LoVo (cell line): ENCODE measurements at regions not wholly inside any gene's neighbourhood (a gene's known extent, or its start where the extent isn't known, plus 50 kb on each side); places are given as distances from the start of the nearest gene placed in this dataset.
"Not testable (repeated sequence)": the region's sequence is repeated elsewhere in the genome, so short reads cannot be mapped to it uniquely, and the experiment has no call there.

Experiments used
- DNase-seq: peaks from one replicate; pipeline ENCODE4 v3.0.0-alpha.2; 2016; ENCODE audit warnings: low spot score

DNA sequence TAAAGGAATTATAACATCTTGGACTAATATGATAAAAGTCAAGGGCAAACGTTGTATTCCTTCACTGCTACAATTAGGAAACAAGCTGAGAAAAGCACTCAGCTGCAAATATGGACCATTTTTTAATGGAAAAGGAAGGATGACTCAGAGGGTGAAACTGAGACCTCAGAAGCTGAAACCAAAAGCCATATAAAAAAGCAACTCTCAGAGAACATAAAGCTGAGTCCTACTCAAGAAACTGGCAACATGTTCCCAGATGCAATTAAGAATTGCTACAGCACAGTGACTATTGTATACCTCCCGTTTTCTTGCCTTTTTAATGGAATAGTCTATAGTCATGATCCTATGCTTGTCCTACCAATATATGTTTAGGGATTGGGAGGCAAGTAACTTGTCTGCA lies 1106.4 kb upstream of the INTU start:
- no peak for DNase-seq

DNA sequence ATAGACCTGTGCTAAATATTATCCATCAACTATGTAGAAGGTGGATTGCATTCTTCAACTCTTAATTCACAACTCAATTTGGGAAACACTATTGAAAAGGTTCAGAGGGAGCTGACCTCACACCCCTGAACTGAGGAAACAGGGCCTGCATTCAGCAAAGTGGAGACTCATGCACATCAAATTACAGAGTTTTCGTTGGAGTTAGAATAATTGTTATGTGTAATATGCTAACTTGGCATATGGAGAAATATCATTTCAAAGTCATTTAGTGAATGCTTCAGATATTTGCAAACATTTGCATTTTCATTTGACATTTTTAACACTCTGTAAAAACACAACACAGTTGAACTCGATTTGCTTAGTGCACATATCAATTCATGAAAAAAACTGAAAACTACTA lies 1102.8 kb upstream of the INTU start:
- DNase-seq = no peak

DNA sequence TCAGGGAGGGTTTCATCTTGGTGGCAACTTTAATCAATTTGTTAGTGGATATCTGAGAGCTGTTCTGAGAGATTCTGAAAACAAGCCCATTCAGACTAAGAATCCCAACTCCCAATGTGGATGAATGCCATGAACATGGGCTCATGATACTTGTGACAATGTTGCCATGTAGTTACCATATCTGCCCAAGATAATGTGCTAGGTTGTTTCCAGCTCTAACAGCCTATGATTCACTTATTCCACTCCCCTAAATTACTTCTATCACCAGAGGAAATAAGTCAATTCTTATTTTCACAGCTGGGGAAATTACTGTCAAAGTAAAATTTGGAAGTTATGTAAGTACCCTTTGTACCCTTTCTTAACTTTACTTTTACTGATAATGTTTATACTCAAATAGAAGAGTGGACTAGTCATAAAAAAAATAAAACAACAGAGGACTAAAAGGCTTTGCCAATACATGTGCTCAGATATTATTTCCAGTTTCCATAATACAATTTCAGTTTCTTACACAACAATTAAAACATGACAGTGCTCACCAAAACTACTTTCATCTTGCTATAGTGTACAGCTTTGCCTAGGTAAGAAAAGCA lies 1101.7 kb upstream of the INTU start:
- DNase-seq = no peak

DNA sequence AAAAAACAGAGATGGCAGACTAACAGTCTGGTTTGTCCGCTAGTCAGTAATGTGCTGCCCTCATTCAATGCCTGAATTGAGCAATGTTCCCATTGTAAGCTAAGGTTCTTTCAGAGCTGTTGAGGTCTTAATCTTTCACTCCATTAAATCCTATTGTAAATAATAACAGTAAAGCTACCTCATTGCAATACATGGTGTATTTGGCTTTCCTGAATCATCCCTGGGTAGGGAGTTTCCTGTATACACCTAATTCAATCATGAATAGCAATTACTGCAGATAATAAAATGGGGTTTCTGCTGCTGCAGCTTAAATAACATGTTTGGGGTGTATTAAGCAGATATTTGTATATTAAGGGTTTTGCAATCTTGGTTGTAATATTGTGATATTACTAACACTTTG lies 1100.2 kb upstream of the INTU start:
- no peak for DNase-seq

DNA sequence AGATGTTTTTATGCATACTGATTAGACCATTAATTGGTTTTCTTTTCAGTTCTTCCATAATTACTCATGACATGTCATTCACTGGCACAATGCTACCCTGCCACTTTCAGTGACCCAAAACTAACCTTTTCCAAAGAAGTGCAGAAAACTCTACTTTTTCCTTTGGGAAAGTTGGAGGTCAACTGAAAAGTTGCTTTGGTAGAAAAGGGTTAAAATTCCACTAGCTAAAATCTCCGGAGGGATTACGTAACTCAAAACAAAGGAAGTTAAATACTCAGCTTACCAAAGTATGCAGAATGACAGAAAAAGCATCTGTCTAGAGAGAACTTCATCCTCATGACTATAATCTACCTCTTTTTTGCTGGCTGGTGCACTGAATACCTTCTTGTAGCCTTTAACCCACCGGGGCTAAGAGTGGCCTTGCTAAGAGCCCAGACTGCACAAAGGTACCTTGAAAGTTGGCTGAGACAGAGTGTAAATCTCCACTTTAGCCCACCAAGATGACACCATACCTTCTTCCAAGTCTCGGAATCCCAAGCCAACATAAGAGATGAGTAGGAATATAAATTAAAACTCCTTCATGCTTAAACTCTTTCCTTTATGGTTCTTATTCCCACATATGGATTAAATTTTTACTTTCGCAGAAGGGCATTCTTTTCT lies 1099.5 kb upstream of the INTU start:
- no peak for DNase-seq

DNA sequence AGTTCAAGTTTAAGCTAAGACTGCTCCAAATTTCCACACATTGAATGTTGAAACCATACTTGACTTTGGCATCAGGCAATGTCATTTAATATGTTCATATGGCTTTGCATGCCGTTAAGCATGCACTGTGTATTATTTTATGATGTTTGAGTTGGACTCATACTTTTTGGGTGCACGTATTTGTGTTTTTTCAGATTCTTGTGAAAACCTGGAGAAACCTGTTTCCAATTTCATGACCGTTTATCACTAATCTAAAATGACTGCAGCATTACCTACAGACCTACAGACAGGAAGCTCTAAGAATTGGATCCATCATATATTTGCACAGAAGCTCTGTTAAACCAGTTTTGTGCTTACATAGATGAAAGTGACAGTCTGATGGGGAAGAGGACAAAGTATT lies 1093.0 kb upstream of the INTU start:
- DNase-seq = no peak

DNA sequence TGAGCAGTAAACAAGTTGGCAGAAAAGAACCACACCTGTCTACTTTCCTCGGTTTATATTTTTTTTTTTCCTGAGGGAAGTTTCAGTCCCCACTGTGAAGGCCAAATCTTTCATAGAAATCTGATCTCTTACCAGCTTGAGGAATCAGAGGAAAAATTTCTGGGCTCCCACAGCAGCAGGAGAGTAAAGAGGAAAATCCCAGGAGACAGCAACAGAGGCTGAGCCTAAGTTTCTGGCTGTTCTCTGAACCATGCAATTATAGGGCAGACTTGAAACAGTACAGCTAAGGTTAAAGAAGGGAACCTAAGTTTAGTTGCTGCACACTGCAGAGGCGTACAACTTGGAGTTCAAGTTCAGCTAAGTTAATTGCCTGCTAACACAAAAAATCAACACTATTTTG lies 1090.9 kb upstream of the INTU start:
- DNase-seq = no peak

DNA sequence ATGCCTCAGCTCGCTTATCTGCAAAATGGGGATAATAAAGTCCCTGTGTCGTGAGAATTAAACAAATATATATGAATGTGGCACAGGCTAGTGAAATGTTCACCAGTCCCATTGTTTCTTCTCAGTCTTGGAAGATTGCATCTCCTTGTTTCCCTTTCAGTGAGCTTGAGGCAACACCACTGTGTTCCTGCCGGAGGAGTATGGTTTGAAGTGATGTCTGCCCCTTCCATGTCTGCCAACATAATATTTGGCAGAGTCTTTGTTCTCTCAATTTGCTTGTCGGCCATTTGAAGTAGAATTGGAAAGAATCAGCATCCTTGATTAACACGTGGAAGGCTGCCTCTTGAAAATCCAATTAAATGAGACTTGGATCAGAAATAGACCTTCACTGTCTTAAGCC lies 1088.5 kb upstream of the INTU start:
- no peak for DNase-seq

DNA sequence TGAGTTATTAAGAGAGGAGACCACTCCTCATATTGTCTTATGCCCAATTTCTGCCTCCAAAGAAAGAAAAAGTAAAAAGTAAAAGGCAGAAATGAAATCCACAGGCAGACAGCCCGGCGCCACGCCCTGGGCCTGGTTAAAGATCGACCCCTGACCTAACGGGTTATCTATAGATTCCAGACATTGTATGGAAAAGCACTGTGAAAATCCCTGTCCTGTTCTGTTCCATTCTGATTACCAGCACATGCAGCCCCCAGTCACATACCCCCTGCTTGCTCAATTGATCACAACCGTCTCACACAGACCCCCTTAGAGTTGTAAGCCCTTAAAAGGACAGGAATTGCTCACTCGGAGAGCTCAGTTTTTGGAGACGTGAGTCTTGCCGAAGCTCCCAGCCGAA lies 1086.6 kb upstream of the INTU start:
- DNase-seq = not testable (repeated sequence)

DNA sequence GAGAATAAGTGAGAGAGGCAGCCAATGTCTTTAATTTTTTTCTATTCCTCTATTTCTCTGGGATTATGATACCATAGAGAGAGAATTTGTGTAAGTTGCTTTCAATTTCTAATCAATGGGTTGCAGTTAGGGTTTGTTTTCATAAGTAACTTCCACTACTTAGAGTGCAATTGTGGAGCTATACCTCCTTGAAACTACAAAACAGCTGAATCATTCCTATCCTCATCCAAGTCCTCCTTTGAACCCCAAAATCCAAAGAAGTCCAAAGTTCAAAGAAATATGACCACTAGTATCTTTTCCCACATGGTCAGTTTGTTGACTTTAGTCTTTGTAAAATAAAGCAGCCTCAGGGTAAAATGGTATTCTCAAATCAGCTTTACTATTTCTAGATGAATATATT lies 1085.4 kb upstream of the INTU start:
- DNase-seq = no peak

DNA sequence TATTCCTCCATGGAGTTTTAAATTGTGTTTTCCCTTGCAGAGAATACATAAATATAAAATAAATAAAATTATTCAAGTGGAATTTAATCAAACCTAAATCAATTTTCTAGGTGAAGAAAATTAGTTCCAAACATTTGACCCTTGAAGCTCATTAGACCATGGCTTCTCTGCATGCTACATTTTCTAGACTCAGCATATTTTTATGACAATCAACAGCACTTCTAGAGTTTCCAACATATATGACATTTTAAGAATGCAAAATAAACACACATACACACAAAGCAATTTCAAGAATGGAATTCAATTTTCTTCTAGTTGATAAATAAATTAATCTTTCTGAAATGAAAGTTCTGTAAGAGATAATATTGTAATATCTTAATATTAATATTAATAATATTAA lies 1083.9 kb upstream of the INTU start:
- no peak for DNase-seq

DNA sequence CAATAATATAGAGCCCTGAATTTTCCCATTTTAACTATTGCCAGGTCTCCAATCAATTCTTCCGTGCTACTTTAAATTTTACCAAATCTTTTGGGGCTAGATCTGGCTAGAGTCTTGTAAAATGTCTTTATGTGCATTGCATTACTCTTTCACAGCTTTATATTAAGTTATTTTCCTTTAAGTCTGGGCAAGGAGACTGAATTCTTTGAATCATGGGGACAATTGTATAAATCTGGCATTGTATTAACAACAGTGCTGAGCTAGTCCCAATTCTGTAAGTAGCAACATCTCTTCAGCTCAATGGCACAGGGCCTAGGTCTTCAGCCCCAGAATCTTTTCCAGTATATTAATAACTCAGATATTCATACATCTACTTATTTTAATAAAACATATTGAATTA lies 1080.4 kb upstream of the INTU start:
- no peak for DNase-seq

DNA sequence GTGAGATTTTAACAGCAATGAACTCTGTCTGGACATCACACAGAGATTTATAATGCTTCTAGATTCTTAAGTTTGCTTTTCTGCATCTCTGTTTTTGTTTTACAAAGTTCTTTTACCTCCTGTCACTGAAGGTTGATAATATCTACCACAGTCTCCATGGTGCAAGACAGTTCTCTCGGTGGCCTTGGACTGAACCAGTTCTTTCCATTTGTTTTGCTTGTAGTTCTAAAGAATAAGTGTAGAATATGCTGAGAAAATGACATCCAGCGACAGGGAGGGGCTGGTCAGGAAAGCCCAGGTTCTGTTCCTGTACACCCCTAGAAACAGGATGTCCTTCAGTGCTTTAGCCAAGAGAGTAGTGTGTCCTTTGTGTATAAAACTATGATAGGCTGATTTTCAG lies 1079.5 kb upstream of the INTU start:
- DNase-seq = no peak

DNA sequence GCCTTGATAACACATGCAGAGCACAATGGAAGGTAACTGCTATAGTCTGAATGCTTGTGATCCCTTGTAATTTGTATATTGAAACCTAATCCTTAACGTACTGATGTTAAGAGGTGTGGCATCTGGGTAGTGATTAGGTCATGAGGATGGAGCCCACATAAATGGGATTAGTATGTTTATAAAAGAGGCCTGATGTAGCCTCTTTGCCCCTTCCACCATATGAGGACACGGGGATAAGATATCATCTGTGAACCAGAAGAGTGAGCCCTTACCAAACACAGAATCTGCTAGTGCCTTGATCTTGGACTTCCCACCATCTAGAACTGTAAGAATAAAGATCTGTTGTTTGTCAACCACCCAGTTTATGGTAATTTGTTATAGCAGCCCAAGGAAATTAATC lies 1074.2 kb upstream of the INTU start:
- DNase-seq = no peak

DNA sequence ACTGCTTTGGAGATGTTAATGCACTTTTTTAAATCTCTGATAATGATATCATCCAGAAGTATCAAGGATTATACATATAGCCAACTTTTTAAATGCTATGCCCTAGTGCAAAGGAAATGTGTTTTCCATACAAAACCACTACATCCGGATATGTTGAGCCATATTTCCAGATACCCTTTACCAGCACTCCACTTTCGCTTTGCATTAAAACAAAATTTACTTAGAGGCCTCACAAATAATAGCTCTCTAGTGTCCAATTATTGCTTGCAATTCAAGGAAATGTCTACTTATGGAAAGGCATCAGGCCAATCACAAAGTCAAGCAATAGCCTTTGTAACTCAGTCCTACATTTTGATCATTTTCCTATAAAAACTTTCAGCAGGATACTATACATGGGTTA lies 1072.8 kb upstream of the INTU start:
- DNase-seq = no peak

DNA sequence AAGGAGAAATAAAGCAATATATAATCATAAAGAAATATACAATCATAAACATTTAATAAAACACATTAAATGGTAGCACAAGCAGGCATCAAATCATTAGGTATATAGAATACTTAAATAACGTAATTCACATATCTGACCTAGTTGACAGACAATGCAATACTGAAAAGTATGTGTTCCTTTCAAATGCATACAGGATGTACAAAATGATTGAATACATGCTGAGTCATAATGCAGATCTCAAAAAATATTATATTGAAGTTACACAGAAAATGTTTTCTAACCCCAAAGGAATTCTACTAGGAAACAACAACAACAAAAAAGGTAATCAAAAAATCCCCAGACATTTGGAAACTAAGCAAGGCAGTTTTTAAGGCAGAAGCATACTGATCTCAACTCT lies 1072.0 kb upstream of the INTU start:
- DNase-seq = no peak

DNA sequence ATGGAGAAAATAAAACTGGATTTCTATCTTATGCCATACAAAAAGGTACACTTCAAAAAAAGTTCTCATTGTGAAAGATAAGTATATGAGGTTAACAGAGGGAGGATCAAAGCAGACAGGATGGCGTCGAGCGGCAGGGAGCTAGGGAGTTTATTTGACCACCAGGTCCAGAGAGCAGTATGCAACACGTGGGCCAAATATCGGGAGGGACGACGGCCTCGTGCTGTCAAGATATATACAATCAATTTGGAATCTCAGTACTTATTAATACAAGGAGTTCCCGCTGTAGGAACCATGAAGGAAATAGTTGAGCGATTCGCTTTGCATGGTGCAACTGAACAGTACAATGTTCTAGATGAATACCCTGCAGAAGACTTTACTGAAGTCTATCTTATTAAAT lies 1069.4 kb upstream of the INTU start:
- no peak for DNase-seq

DNA sequence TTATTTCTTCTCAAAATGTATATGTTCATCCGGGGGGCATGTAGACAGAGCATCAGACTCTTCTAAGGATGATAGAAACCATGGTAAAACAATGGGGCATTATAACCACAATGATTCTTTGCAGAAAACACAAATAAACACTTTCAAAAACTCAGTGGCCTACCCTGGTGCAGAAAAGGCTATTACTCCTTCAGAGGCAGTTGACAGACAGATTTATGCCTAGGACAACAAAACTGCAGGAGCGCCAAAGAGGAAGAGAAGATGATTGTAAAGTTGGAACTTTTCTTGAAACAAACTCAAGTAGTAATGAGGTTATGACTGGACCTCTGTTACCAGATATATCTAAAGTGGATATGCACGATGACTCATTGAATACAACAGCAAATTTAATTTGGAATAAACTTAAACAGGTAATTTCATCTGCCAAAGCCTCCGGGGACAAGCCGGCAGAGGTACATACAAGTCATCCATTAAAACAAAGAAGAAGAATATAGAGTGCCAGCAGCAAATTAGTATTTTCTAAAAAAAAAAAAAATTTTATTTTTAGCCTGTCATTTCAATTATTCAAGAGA lies 1068.4 kb upstream of the INTU start:
- no peak for DNase-seq

DNA sequence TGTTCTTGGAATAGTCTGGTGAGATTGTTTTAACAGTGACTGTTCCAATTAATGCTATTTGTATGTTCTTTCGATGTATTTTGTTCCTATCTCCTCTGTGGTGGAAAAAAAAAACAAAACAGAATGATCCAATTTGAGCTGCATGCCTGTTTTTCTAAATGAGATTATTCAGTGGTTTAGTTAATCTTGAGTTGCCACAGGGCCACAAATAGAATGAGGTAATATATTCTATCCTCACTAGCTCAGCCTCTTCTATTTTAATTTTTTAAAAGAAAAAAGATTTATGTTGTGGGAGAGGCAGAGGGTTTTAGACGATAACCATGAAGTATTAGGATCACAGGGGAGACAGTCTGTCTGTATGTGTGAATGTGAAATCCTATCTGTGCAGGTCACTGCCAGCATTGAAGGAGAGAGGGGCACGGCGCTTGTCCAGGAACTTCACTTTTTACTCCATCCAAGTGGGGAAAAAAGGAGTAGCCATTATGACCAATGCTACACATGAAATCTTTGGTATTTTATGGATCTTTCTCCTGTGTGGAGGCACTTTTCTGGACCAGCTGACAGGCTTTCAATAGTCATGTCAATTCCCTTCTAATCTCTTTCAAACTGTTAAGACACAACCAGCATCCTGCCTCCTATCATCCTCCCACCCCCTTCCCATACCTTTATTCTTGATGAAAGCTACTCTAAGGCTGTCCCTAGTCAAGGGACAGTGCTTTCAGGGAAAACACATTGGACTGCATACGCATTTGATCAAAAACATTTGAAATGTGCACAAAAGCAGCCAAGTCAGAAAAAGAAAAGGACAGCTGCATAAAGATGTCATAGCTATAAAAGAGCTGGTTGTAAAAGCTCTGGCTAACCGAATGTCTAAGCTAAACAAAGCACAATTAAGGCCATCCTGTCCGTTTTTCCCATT lies 1063.8 kb upstream of the INTU start:
- DNase-seq = no peak

DNA sequence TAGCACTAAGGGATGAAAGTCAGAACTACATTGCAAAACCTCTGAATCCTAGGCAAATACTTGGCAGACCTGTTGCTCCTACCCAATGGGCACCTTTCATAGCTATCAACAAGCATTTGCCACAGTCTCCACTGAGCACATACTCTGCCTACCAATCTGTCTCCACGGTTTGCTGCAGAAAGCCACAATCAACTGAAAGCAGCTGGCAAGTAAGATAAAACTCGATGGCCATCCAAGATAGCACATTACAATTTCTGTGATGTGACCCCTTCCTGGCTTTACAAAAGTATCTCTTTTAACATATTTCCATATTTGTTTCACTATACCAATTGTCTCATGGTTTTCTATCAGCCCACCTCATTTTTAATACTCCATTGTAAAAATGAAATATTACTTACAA lies 1060.5 kb upstream of the INTU start:
- no peak for DNase-seq

DNA sequence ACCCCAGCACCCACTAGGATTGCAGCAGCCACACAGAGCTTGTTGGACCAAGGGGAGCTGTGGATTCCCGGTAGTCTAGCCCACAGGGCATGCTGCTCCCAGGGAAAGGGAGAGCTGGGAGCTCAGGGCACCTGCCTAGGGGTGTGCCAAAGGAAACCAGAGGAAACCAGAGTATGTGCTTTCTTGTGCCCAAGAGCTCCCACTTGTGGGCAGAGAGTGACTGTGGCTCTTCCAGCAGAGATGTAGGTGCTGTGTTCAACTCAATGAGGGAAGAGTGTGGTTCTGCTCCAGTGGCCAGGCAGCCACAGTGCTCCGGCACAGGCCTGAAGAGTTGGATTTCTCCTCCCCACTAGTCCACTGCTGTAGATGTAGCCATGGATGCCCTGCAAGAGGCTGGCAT lies 1050.0 kb upstream of the INTU start:
- DNase-seq = no peak

DNA sequence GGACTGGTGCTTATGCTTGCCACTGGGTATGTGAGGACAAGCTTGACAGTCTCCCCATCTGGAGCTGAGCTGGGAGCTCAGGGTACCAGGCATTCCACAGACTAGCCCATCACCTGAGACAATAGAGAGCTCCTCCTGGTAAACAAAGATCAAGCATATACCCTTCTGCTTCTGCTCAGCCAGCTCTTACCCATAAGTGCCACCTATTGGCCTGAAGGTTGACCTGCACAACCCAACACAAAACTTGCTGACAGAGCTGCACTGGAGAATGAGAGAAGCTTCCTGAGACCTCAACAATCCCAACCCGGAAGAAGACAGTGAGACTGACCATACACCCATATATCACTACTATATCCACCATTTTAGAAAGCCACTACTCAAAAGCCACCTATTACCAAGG lies 1049.2 kb upstream of the INTU start:
- DNase-seq = no peak

DNA sequence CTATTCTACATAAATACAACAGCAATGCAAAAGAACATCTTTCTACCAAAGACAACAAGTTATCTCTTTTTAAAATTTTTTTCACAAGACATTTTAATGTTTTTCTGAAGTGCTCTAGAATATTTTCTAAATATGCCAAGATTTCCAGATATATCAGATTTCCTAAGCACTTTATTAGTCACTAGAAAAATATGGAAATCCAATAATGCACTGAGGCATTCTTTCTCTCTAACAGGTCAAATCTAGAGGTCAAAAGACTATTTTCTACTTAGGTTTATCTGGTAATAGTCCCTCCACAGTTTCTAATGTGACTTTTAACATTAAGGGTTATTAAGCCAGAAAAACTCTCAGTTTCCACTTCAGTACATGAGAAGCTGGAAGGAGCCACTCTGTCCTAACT lies 1041.2 kb upstream of the INTU start:
- DNase-seq = no peak
